Trophoblast cell (in vitro differentiated cells and primary cell): ENCODE measurements at regions not wholly inside any gene's neighbourhood (a gene's known extent, or its start where the extent isn't known, plus 50 kb on each side); places are given as distances from the start of the nearest gene placed in this dataset.
"Not testable (repeated sequence)": the region's sequence is repeated elsewhere in the genome, so short reads cannot be mapped to it uniquely, and the experiment has no call there.

Experiments
- DNase-seq, 2 donors: peaks; one replicate each; pipeline ENCODE4 v3.0.0-alpha.2; 2016
- H2AFZ ChIP-seq: 2 replicates; pipeline ENCODE4 v1.6.1; 2013; ENCODE audit warnings: low read length, moderate library complexity, mild to moderate bottlenecking; ENCODE audit not compliant: insufficient read depth, poor library complexity
- H2AK5ac ChIP-seq: 2 replicates; pipeline ENCODE4 v1.6.1; 2013; ENCODE audit warnings: mild to moderate bottlenecking, low read length
- H2BK120ac ChIP-seq: 2 replicates; pipeline ENCODE4 v1.6.1; 2013; ENCODE audit warnings: low read length, mild to moderate bottlenecking, moderate library complexity; ENCODE audit not compliant: insufficient read depth, poor library complexity
- H2BK12ac ChIP-seq: 2 replicates; pipeline ENCODE4 v1.6.1; 2013; ENCODE audit warnings: mild to moderate bottlenecking, low read length, moderate library complexity
- H2BK5ac ChIP-seq: 2 replicates; pipeline ENCODE4 v1.6.1; 2013; ENCODE audit warnings: low read length, low read depth, moderate library complexity, mild to moderate bottlenecking; ENCODE audit not compliant: poor library complexity
- H3K14ac ChIP-seq: 2 replicates; pipeline ENCODE4 v1.6.1; 2013; ENCODE audit warnings: mild to moderate bottlenecking, low read length
- H3K18ac ChIP-seq: 2 replicates; pipeline ENCODE4 v1.6.1; 2013; ENCODE audit warnings: mild to moderate bottlenecking, low read length
- H3K23ac ChIP-seq: 2 replicates; pipeline ENCODE4 v1.6.1; 2013; ENCODE audit warnings: low read length
- H3K27ac ChIP-seq: 2 replicates; pipeline ENCODE4 v1.5.1; 2013; ENCODE audit warnings: low read depth, mild to moderate bottlenecking, inconsistent platforms, low read length, moderate library complexity
- H3K27me3 ChIP-seq: 2 replicates; pipeline ENCODE4 v1.6.1; 2013; ENCODE audit warnings: inconsistent platforms, mild to moderate bottlenecking, low read length, moderate library complexity; ENCODE audit not compliant: insufficient read depth
- H3K36me3 ChIP-seq, 2 experiments: 1 replicate in 1 of 2; 2 replicates in 1 of 2; pipeline ENCODE4 v1.6.1; 2013; ENCODE audit warnings: low read length in 2 of 2, mild to moderate bottlenecking in 2 of 2, moderate library complexity in 1 of 2; ENCODE audit not compliant: insufficient read depth in 2 of 2, control insufficient read depth in 1 of 2
- H3K4ac ChIP-seq: 2 replicates; pipeline ENCODE4 v1.6.1; 2013; ENCODE audit warnings: low read depth, mild to moderate bottlenecking, low read length, moderate library complexity
- H3K4me1 ChIP-seq, 2 experiments: 1 replicate in 1 of 2; 2 replicates in 1 of 2; pipeline ENCODE4 v1.6.1; 2013; ENCODE audit warnings: low read length in 2 of 2, mild to moderate bottlenecking in 2 of 2, moderate library complexity in 1 of 2; ENCODE audit not compliant: insufficient read depth in 2 of 2, control insufficient read depth in 1 of 2
- H3K4me2 ChIP-seq: 2 replicates; pipeline ENCODE4 v1.6.1; 2013; ENCODE audit warnings: inconsistent platforms, mild to moderate bottlenecking, low read length, moderate library complexity
- H3K4me3 ChIP-seq: 2 replicates; pipeline ENCODE4 v1.5.1; 2013; ENCODE audit warnings: mild to moderate bottlenecking, low read depth, low read length, inconsistent platforms
- H3K79me1 ChIP-seq: one replicate; pipeline ENCODE4 v1.6.1; 2013; ENCODE audit warnings: low read length
- H3K79me2 ChIP-seq: 2 replicates; pipeline ENCODE4 v1.6.1; 2013; ENCODE audit warnings: low read length, mild to moderate bottlenecking; ENCODE audit not compliant: control insufficient read depth, insufficient read depth, poor library complexity
- H3K9ac ChIP-seq: 2 replicates; pipeline ENCODE4 v1.6.1; 2013; ENCODE audit warnings: mild to moderate bottlenecking, low read length
- H3K9me3 ChIP-seq: 2 replicates; pipeline ENCODE4 v1.6.1; 2013; ENCODE audit warnings: low read depth, mild to moderate bottlenecking, control low read depth, inconsistent platforms, low read length; ENCODE audit not compliant: insufficient read depth
- H4K12ac ChIP-seq: 2 replicates; pipeline ENCODE4 v1.6.1; 2013; ENCODE audit warnings: low read depth, mild to moderate bottlenecking, low read length, moderate library complexity
- H4K8ac ChIP-seq: 2 replicates; pipeline ENCODE4 v1.6.1; 2013; ENCODE audit warnings: low read depth, mild to moderate bottlenecking, low read length, moderate library complexity
- H4K91ac ChIP-seq: one replicate; pipeline ENCODE4 v1.6.1; 2013; ENCODE audit warnings: low read depth, mild to moderate bottlenecking, low read length, moderate library complexity
- WGBS: extraction: QIAGEN DNeasy Blood & Tissue Kit; methylation state at CpG from one replicate; pipeline ENCODE4 v1.1.7; 2013; ENCODE audit warnings: missing lambda C conversion rate; ENCODE audit not compliant: insufficient read length, insufficient coverage; ENCODE audit errors: extremely low coverage; 5-methylcytosine and 5-hydroxymethylcytosine counted together

GRCh38 chr17:54201380-54201779 lies 378.7 kb downstream of the KIF2B start:
- not testable (repeated sequence) for H3K23ac ChIP-seq, H3K14ac ChIP-seq, DNase-seq, H3K27me3 ChIP-seq, H3K4me1 ChIP-seq, H3K36me3 ChIP-seq, H3K18ac ChIP-seq, H3K79me2 ChIP-seq, H2AK5ac ChIP-seq, H4K12ac ChIP-seq, H4K8ac ChIP-seq, H3K4me2 ChIP-seq, H2BK120ac ChIP-seq, H3K9ac ChIP-seq, H3K27ac ChIP-seq, H3K9me3 ChIP-seq, H2BK12ac ChIP-seq, H2AFZ ChIP-seq, H2BK5ac ChIP-seq, H3K4me3 ChIP-seq, H3K4ac ChIP-seq, H4K91ac ChIP-seq, H3K79me1 ChIP-seq
- no CpG with 5 or more reads among the region's 2 CpGs for WGBS

- Histone ChIP-seq H3K14ac (no peak overlapping the region), H3K79me1 (no peaks in the 10 kb centered on the region), H2AFZ (no peak overlapping the region), H3K4ac (no peak overlapping the region), H3K36me3 (no peaks in the 10 kb centered on the region), H3K9ac (no peak overlapping the region), H2BK5ac (no peak overlapping the region), H3K23ac (no peak overlapping the region), H3K79me2 (no peaks in the 10 kb centered on the region), H2AK5ac (no peak overlapping the region), H3K27ac (no peak overlapping the region), H3K27me3 (no peaks in the 10 kb centered on the region), H4K91ac (no peak overlapping the region), H2BK12ac (no peak overlapping the region), H3K4me3 (no peak overlapping the region), H3K4me2 (no peak overlapping the region), H3K9me3 (no peaks in the 10 kb centered on the region), H2BK120ac (no peak overlapping the region), H4K8ac (no peak overlapping the region), H3K4me1 (no peaks in the 10 kb centered on the region), H3K18ac (no peak overlapping the region), H4K12ac (no peak overlapping the region)
- no peak for DNase-seq
- WGBS: no CpG with 5 or more reads among the region's 1 CpG
Observed at GRCh38 chr17:54220829-54221228, 398.1 kb downstream of the KIF2B start.

- no CpG with 5 or more reads among the region's 2 CpGs for WGBS
- no peak overlapping the region for H4K8ac ChIP-seq
- H2BK12ac ChIP-seq: no peak overlapping the region
- no peak overlapping the region for H4K91ac ChIP-seq
- H3K36me3 ChIP-seq: no peaks in the 10 kb centered on the region
- no peak overlapping the region for H2BK5ac ChIP-seq
- no peak overlapping the region for H3K4ac ChIP-seq
- no peaks in the 10 kb centered on the region for H3K79me1 ChIP-seq
- H3K18ac ChIP-seq: no peak overlapping the region
- no peaks in the 10 kb centered on the region for H3K27me3 ChIP-seq
- no peak overlapping the region for H3K9ac ChIP-seq
- no peak overlapping the region for H2AFZ ChIP-seq
- H2BK120ac ChIP-seq: no peak overlapping the region
- H3K27ac ChIP-seq: no peak overlapping the region
- H3K4me1 ChIP-seq: no peaks in the 10 kb centered on the region
- H3K9me3 ChIP-seq: no peaks in the 10 kb centered on the region
- no peak overlapping the region for H3K23ac ChIP-seq
- no peaks in the 10 kb centered on the region for H3K79me2 ChIP-seq
- DNase-seq: no peak
- no peak overlapping the region for H4K12ac ChIP-seq
- no peak overlapping the region for H2AK5ac ChIP-seq
- H3K4me2 ChIP-seq: no peak overlapping the region
- H3K14ac ChIP-seq: no peak overlapping the region
- no peak overlapping the region for H3K4me3 ChIP-seq
Observed at GRCh38 chr17:54221499-54221898, 398.8 kb downstream of the KIF2B start.

GRCh38 chr17:54235571-54235970 lies 412.8 kb downstream of the KIF2B start:
- Histone ChIP-seq H3K9ac (no peak overlapping the region), H2BK12ac (no peak overlapping the region), H2AFZ (no peak overlapping the region), H2AK5ac (no peak overlapping the region), H3K23ac (no peak overlapping the region), H3K9me3 (no peaks in the 10 kb centered on the region), H3K27ac (no peak overlapping the region), H3K18ac (no peak overlapping the region), H2BK5ac (no peak overlapping the region), H3K27me3 (no peaks in the 10 kb centered on the region), H4K91ac (no peak overlapping the region), H3K4ac (no peak overlapping the region), H3K79me1 (no peaks in the 10 kb centered on the region), H3K4me1 (no peaks in the 10 kb centered on the region), H4K12ac (no peak overlapping the region), H3K4me3 (no peak overlapping the region), H3K79me2 (no peaks in the 10 kb centered on the region), H3K4me2 (no peak overlapping the region), H2BK120ac (no peak overlapping the region), H3K14ac (no peak overlapping the region), H3K36me3 (no peaks in the 10 kb centered on the region), H4K8ac (no peak overlapping the region)
- no CpG with 5 or more reads among the region's 4 CpGs for WGBS
- no peak for DNase-seq
